ENCODE measurements at regions not wholly inside any gene's neighbourhood (a gene's known extent, or its start where the extent isn't known, plus 50 kb on each side); places are given as distances from the start of the nearest gene placed in this dataset.

GRCh38 chr15:95451938-95452337 lies 878.6 kb upstream of the NR2F2 start:
- POLR2A ChIA-PET (ENCODE audit: partially characterized antibody): no interaction called here
- H2AFZ ChIP-seq (ENCODE audit: low read length): no peak overlapping the region
- TF ChIP-seq ATF3 (IDR thresholded peaks at IDR 0.05; ENCODE audit: insufficient read depth, low read depth, low read length) (no peak), POLR2AphosphoS5 (IDR thresholded peaks at IDR 0.05; ENCODE audit: low read depth, low read length) (no peak), KDM5A (IDR thresholded peaks at IDR 0.05; ENCODE audit: low read length) (no peak), SP4 (IDR thresholded peaks at IDR 0.05; ENCODE audit: low read length) (no peak), SP2 (IDR thresholded peaks at IDR 0.05; ENCODE audit: low read length) (no peak), TAF7 (optimal IDR thresholded peaks at IDR 0.05; ENCODE audit: borderline replicate concordance, low read depth, low read length) (no peak), SRF (IDR thresholded peaks at IDR 0.05; ENCODE audit: low read depth, low read length) (no peak), MAFK (IDR thresholded peaks at IDR 0.05; ENCODE audit: low read depth, low read length) (no peak), HDAC2 (IDR thresholded peaks at IDR 0.05; ENCODE audit: borderline replicate concordance in 1 of 2, low read depth in 2 of 2, low read length in 2 of 2) (no peak), ASH2L (IDR thresholded peaks at IDR 0.05; ENCODE audit: low read length) (no peak)

More at GRCh38 chr15:95451938-95452337, 878.6 kb upstream of the NR2F2 start:
- no peak overlapping the region for H3K14ac ChIP-seq (ENCODE audit: insufficient read length)
- CTCF ChIA-PET (ENCODE audit: partially characterized antibody): no interaction called here
- FAIRE-seq (no peak), DNase-seq (ENCODE audit: low read depth in 1 of 2, low spot score in 2 of 2) (no peak)
- no peak overlapping the region for H2BK5ac ChIP-seq (ENCODE audit: low read depth, low read length)
- H2BK12ac ChIP-seq (ENCODE audit: low read depth, low read length): no peak overlapping the region
- H3K27ac ChIP-seq (ENCODE audit: low read depth, low read length): no peak overlapping the region
- H3K36me3 ChIP-seq (ENCODE audit: control insufficient read depth in 2 of 4, insufficient read depth in 4 of 4, low read length in 3 of 4): no peaks in the 10 kb centered on the region
- no peak overlapping the region for H4K8ac ChIP-seq (ENCODE audit: extremely low read depth, insufficient read depth, low read length)
- H2BK20ac ChIP-seq (ENCODE audit: low read length): no peak overlapping the region
- no peak overlapping the region for H3K4me3 ChIP-seq (ENCODE audit: extremely low read depth in 1 of 4, insufficient read depth in 2 of 4, low read depth in 3 of 4, low read length in 4 of 4)
- H3K79me1 ChIP-seq (ENCODE audit: low read depth, low read length): no peaks in the 10 kb centered on the region
- H3K4me1 ChIP-seq (replicated peaks in 1 of 4; ENCODE audit: control insufficient read depth in 3 of 4, insufficient read depth in 4 of 4, low read length in 3 of 4): no peaks in the 10 kb centered on the region
- no peak overlapping the region for H3K4me2 ChIP-seq (ENCODE audit: insufficient read depth in 1 of 2, low read depth in 2 of 2, low read length in 2 of 2)
- H2BK15ac ChIP-seq (ENCODE audit: low read length): no peak overlapping the region
- peaks cover 0 to 1% (median 0%) of the 10 kb centered on the region in 4 experiments; a peak in 1 of 7 replicates for H3K27me3 ChIP-seq (replicated peaks in 1 of 4; ENCODE audit: control insufficient read depth in 3 of 4, extremely low read depth in 1 of 4, insufficient read depth in 3 of 4, low read length in 3 of 4)
- 100% methylated on average over 1 of the region's 1 CpG; no CpG with 5 or more reads in 1 of the 2 experiments for WGBS, 2 experiments (ENCODE audit: extremely low coverage in 1 of 2, insufficient coverage in 1 of 2, insufficient read length in 1 of 2, insufficient replicate concordance in 2 of 2, low coverage in 1 of 2, low lambda C conversion rate in 2 of 2, missing lambda C conversion rate in 1 of 2)
- H3K4ac ChIP-seq (replicated peaks; ENCODE audit: insufficient read length, low read depth, low read length): no peak overlapping the region
- no peaks in the 10 kb centered on the region for H3K79me2 ChIP-seq (ENCODE audit: control insufficient read depth in 1 of 2, insufficient read depth in 2 of 2, low read length in 2 of 2)
- no peak overlapping the region for H2BK120ac ChIP-seq (replicated peaks; ENCODE audit: low read depth, low read length)
- no peak overlapping the region for H4K91ac ChIP-seq (replicated peaks; ENCODE audit: insufficient read length, low read length)
- no peaks in the 10 kb centered on the region for H3K9me3 ChIP-seq (ENCODE audit: insufficient read depth in 2 of 2, low read depth in 1 of 2, low read length in 1 of 2)
- no peaks in the 10 kb centered on the region for H4K20me1 ChIP-seq (replicated peaks in 1 of 2; ENCODE audit: control insufficient read depth in 1 of 2, insufficient read depth in 2 of 2, low read length in 2 of 2)
- no peak overlapping the region for H3K56ac ChIP-seq (replicated peaks; ENCODE audit: insufficient read length, low read depth, low read length)
- H3K23ac ChIP-seq (ENCODE audit: insufficient read length): no peak overlapping the region
- no peaks in the 10 kb centered on the region for H3K23me2 ChIP-seq (ENCODE audit: low read depth, low read length)
- no peak overlapping the region for H4K5ac ChIP-seq (ENCODE audit: insufficient read length, low read depth, low read length)
- H2AK5ac ChIP-seq (ENCODE audit: low read depth, low read length): no peak overlapping the region
- H3K9ac ChIP-seq (replicated peaks in 1 of 4; ENCODE audit: extremely low read depth in 1 of 4, low read depth in 3 of 4, low read length in 3 of 4): no peak overlapping the region
- H3K18ac ChIP-seq (ENCODE audit: extremely low read depth, low read length): no peak overlapping the region

All from H1 (cell line).